OCI-LY3 (cell line): ENCODE measurements at regions not wholly inside any gene's neighbourhood (a gene's known extent, or its start where the extent isn't known, plus 50 kb on each side); places are given as distances from the start of the nearest gene placed in this dataset.

Experiments
- H2AFZ ChIP-seq: fragments of 200-600, 300-600 bp; shearing (Covaris generic); 2 replicates; pipeline ENCODE4 v1.6.0; 2014; ENCODE audit warnings: antibody characterized with exemption, low read depth, low read length
- H3K27ac ChIP-seq: fragments of 200-600, 300-600 bp; sonication (generic); 2 replicates; pipeline ENCODE4 v1.5.1; 2014; ENCODE audit warnings: mild to moderate bottlenecking, low read length, moderate library complexity, mixed read lengths
- H3K27me3 ChIP-seq: fragments of 200-600, 300-600 bp; sonication (generic); 2 replicates; pipeline ENCODE4 v1.6.1; 2014; ENCODE audit warnings: low read depth, low read length, mixed read lengths
- H3K36me3 ChIP-seq: fragments of 200-600, 300-600 bp; sonication (generic); replicated peaks from 2 replicates; pipeline ENCODE3; 2014; ENCODE audit warnings: low read depth, low read length, mixed read lengths
- H3K4me1 ChIP-seq: fragments of 300-600, 200-600 bp; sonication (generic); 2 replicates; pipeline ENCODE4 v1.6.1; 2014; ENCODE audit warnings: low read length, mixed read lengths
- H3K4me2 ChIP-seq: fragments of 200-600, 300-600 bp; sonication (generic); 2 replicates; pipeline ENCODE4 v1.6.1; 2014; ENCODE audit warnings: low read length, mixed read lengths
- H3K4me3 ChIP-seq: fragments of 300-600, 200-600 bp; sonication (generic); 2 replicates; pipeline ENCODE4 v1.5.1; 2014; ENCODE audit warnings: antibody characterized with exemption, mild to moderate bottlenecking, low read length, moderate library complexity
- H3K79me2 ChIP-seq: fragments of 300-600, 200-600 bp; shearing (Covaris generic); 2 replicates; pipeline ENCODE4 v1.6.1; 2014; ENCODE audit warnings: mild to moderate bottlenecking, low read length, mixed read lengths
- H3K9ac ChIP-seq: fragments of 300-600, 200-600 bp; shearing (Covaris generic); 2 replicates; pipeline ENCODE4 v1.6.0; 2014; ENCODE audit warnings: mild to moderate bottlenecking, low read length, moderate library complexity
- H3K9me3 ChIP-seq: fragments of 200-600, 300-600 bp; shearing (Covaris generic); 2 replicates; pipeline ENCODE4 v1.6.1; 2014; ENCODE audit warnings: low read length, mixed read lengths; ENCODE audit not compliant: insufficient read depth
- H4K20me1 ChIP-seq: fragments of 200-600, 300-600 bp; sonication (generic); 2 replicates; pipeline ENCODE4 v1.6.1; 2016; ENCODE audit warnings: low read length, mixed read lengths; ENCODE audit not compliant: insufficient read depth
- CTCF ChIP-seq: fragments of 200-600, 300-600 bp; sonication (generic); IDR thresholded peaks from 2 replicates; pipeline ENCODE4 v1.5.1; 2014; ENCODE audit warnings: antibody characterized with exemption, low read length, low read depth
- EZH2phosphoT487 ChIP-seq: fragments of 200-600 bp; shearing (Covaris generic); IDR thresholded peaks from 2 replicates; pipeline ENCODE4 v1.6.1; 2018; ENCODE audit warnings: antibody characterized with exemption, mixed run types, low read depth

- Histone ChIP-seq H3K4me2 (peak overlapping the region; percentile 34), H3K36me3 (no peaks in the 10 kb centered on the region)
Measured at GRCh38 chr4:180636696-180637404, 1606.4 kb upstream of the TENM3 start.

GRCh38 chr4:180637616-180638015 lies 1605.6 kb upstream of the TENM3 start:
- Histone ChIP-seq H3K79me2 (no peaks in the 10 kb centered on the region), H3K4me2 (peak overlapping the region; percentile 34), H3K9me3 (no peaks in the 10 kb centered on the region), H4K20me1 (no peaks in the 10 kb centered on the region), H2AFZ (peak overlapping the region; percentile 40; the same call in 1 of the 2 replicates), H3K4me3 (peak overlapping the region; percentile 22), H3K4me1 (peaks cover 10% of the 10 kb centered on the region; the same call in 1 of the 2 replicates), H3K9ac (no peak overlapping the region), H3K36me3 (no peaks in the 10 kb centered on the region), H3K27ac (no peak overlapping the region), H3K27me3 (no peaks in the 10 kb centered on the region)
- TF ChIP-seq CTCF, result no peak
- TF ChIP-seq EZH2phosphoT487, result no peak

More at GRCh38 chr4:180636696-180637404, 1606.4 kb upstream of the TENM3 start:
- no peak for TF ChIP-seq CTCF
- no peak for TF ChIP-seq EZH2phosphoT487
- no peaks in the 10 kb centered on the region for H4K20me1 ChIP-seq
- H3K4me3 ChIP-seq, result peak overlapping the region; percentile 22
- H3K27ac ChIP-seq, result no peak overlapping the region
- no peaks in the 10 kb centered on the region for H3K79me2 ChIP-seq
- H3K9ac ChIP-seq, result no peak overlapping the region
- H3K9me3 ChIP-seq, result no peaks in the 10 kb centered on the region
- H3K4me1 ChIP-seq, result peaks cover 10% of the 10 kb centered on the region; the same call in 1 of the 2 replicates
- no peaks in the 10 kb centered on the region for H3K27me3 ChIP-seq
- H2AFZ ChIP-seq, result 0 out of 2 replicates have a peak overlapping the region, but pooled peaks have one; percentile 40

GRCh38 chr4:180640193-180640592 lies 1603.0 kb upstream of the TENM3 start:
- Histone ChIP-seq H4K20me1 (no peaks in the 10 kb centered on the region), H3K36me3 (no peaks in the 10 kb centered on the region), H3K9ac (no peak overlapping the region), H3K27me3 (no peaks in the 10 kb centered on the region), H3K4me2 (no peak overlapping the region), H3K79me2 (no peaks in the 10 kb centered on the region), H3K27ac (no peak overlapping the region), H2AFZ (no peak overlapping the region), H3K9me3 (no peaks in the 10 kb centered on the region), H3K4me1 (peaks cover 10% of the 10 kb centered on the region; the same call in 1 of the 2 replicates), H3K4me3 (no peak overlapping the region)
- no peak for TF ChIP-seq CTCF
- no peak for TF ChIP-seq EZH2phosphoT487

GRCh38 chr4:180641495-180641894 lies 1601.7 kb upstream of the TENM3 start:
- Histone ChIP-seq H3K79me2 (no peaks in the 10 kb centered on the region), H3K9me3 (no peaks in the 10 kb centered on the region), H3K4me3 (no peak overlapping the region), H3K36me3 (no peaks in the 10 kb centered on the region), H3K4me1 (peaks cover 10% of the 10 kb centered on the region; the same call in 1 of the 2 replicates), H2AFZ (no peak overlapping the region), H4K20me1 (no peaks in the 10 kb centered on the region), H3K27ac (no peak overlapping the region), H3K9ac (no peak overlapping the region), H3K4me2 (no peak overlapping the region), H3K27me3 (no peaks in the 10 kb centered on the region)
- TF ChIP-seq CTCF (peak; percentile 36), EZH2phosphoT487 (no peak)
